Adipocyte (in vitro differentiated cells): ENCODE measurements at regions not wholly inside any gene's neighbourhood (a gene's known extent, or its start where the extent isn't known, plus 50 kb on each side); places are given as distances from the start of the nearest gene placed in this dataset.

Source experiments
- DNase-seq: peaks from one replicate; pipeline ENCODE4 v3.0.0-alpha.2; 2015; ENCODE audit warnings: low read depth
- H3K27me3 ChIP-seq: replicated peaks from 2 replicates; pipeline ENCODE4 v1.7.0; 2013; ENCODE audit warnings: mild to moderate bottlenecking, low read length, moderate library complexity; ENCODE audit not compliant: control insufficient read depth, insufficient read depth
- H3K36me3 ChIP-seq: 2 replicates; pipeline ENCODE4 v1.7.0; 2013; ENCODE audit warnings: low read length, mild to moderate bottlenecking, moderate library complexity; ENCODE audit not compliant: control insufficient read depth, insufficient read depth, severe bottlenecking
- H3K4me1 ChIP-seq: 2 replicates; pipeline ENCODE4 v1.7.0; 2013; ENCODE audit warnings: mild to moderate bottlenecking, low read length, moderate library complexity; ENCODE audit not compliant: control insufficient read depth, insufficient read depth
- H3K4me3 ChIP-seq: 2 replicates; pipeline ENCODE4 v1.7.0; 2013; ENCODE audit warnings: mild to moderate bottlenecking, low read length, moderate library complexity
- H3K9ac ChIP-seq: 2 replicates; pipeline ENCODE4 v1.7.0; 2013; ENCODE audit warnings: mild to moderate bottlenecking, low read length, moderate library complexity
- H3K9me3 ChIP-seq: 2 replicates; pipeline ENCODE4 v1.7.0; 2013; ENCODE audit warnings: mild to moderate bottlenecking, low read length, moderate library complexity; ENCODE audit not compliant: control insufficient read depth

DNA sequence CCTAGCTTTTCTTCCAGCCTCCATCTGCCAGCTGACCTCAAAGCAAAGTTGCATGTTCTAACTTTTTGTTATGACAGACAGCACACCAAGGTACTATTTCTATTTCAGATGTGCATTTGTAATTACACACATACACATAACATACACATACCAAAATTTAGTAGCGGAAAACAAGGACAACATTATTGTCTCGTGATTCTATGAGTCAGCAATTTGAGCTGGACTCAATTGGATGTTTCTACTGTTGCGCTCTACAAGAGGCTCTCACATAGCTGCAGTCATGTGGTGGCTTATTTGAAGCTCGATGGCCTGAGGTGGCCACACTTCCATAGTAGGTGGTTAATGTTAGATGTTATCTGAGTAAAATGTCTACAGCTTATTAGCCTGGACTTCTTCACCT is 1010.1 kb upstream of the B3GALT2 start:
- Histone ChIP-seq H3K9me3 (peaks cover 4% of the 10 kb centered on the region), H3K36me3 (no peaks in the 10 kb centered on the region), H3K4me1 (no peaks in the 10 kb centered on the region), H3K4me3 (no peak overlapping the region), H3K9ac (no peak overlapping the region), H3K27me3 (no peaks in the 10 kb centered on the region)
- no peak for DNase-seq

DNA sequence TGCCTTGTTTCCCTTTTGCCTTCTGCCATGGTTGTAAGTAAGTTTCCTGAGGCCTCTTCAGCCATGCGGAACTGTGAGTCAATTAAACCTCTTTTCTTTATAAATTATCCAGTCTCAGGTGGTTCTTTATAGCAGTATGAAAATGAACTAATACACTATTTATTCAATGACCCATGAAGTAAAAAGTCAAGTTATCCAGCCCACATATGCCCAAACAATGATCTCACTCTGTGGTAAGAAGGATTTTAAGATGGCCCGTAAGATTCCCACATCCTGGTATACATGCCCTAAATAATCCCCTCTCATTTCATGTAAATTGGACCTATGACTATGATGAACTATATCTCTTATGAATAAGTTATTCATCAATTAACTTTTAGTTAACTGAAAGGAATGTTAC is 1008.3 kb upstream of the B3GALT2 start:
- peaks cover 4% of the 10 kb centered on the region for H3K9me3 ChIP-seq
- DNase-seq, result no peak
- no peaks in the 10 kb centered on the region for H3K36me3 ChIP-seq
- no peak overlapping the region for H3K4me3 ChIP-seq
- H3K9ac ChIP-seq, result no peak overlapping the region
- no peaks in the 10 kb centered on the region for H3K4me1 ChIP-seq
- no peaks in the 10 kb centered on the region for H3K27me3 ChIP-seq

DNA sequence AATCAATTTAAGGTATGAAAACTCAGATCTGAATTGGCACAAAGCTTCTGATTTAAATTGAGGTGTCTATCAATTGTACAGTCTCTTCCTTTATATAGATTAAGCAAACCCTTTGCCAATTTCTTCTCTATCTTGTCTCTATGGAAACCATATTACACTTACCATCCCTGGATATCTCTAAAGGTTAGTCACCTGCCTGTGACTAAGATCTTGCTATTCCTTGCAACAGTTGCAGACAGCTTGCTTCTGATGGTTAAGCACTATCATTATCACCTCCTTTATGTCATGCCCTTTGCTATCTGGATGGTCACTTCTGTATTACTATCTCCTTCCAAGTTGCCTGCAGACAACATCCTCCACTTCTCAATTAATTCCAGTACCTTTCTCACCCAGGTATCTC is 998.6 kb upstream of the B3GALT2 start:
- no peaks in the 10 kb centered on the region for H3K4me1 ChIP-seq
- no peak overlapping the region for H3K4me3 ChIP-seq
- DNase-seq, result no peak
- no peaks in the 10 kb centered on the region for H3K36me3 ChIP-seq
- no peak overlapping the region for H3K9ac ChIP-seq
- peaks cover 4% of the 10 kb centered on the region for H3K9me3 ChIP-seq
- H3K27me3 ChIP-seq, result no peaks in the 10 kb centered on the region

DNA sequence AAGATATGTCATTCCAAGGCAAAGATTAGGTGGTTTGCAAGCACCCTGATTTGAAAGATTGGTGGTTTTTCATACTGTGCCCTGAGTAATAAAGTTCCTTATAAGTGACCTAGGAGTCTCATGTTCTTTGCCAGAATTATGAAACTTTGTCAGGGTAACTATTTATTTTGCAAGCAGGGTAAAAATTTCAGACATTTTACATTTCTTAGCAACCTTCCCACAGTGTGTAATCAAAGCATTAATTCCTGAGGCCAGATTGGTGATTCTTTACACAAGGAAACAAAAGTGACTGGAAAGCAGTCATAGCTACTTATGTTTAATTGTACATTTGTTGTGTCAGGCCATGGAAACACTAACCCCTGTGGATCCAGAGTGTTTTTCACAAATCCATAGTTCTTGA is 998.0 kb upstream of the B3GALT2 start:
- no peaks in the 10 kb centered on the region for H3K27me3 ChIP-seq
- DNase-seq, result peak; percentile 46
- no peaks in the 10 kb centered on the region for H3K4me1 ChIP-seq
- no peaks in the 10 kb centered on the region for H3K36me3 ChIP-seq
- peaks cover 4% of the 10 kb centered on the region for H3K9me3 ChIP-seq
- H3K4me3 ChIP-seq, result no peak overlapping the region
- H3K9ac ChIP-seq, result no peak overlapping the region

DNA sequence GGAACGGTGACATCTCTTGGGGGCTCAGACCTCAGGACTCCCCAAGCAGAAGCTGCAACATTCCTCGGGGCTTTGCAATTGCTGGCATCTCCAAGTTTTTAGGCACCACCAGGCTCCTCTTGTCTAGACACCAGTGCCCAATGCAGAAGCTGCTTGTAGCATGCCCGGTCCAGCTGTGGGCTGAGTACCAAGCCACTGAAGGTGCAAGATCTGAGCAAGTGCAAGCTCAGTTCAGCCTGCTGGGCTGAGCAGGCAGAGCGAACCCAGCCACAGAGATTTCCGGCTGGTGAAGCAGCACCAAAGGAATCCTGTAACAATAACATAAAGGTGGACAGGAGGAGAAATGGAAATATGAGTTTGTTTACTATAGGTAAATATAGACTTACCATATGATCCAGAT is 995.4 kb upstream of the B3GALT2 start:
- H3K27me3 ChIP-seq, result no peaks in the 10 kb centered on the region
- H3K36me3 ChIP-seq, result no peaks in the 10 kb centered on the region
- no peak for DNase-seq
- H3K9ac ChIP-seq, result no peak overlapping the region
- H3K4me3 ChIP-seq, result no peak overlapping the region
- H3K4me1 ChIP-seq, result no peaks in the 10 kb centered on the region
- H3K9me3 ChIP-seq, result peaks cover 4% of the 10 kb centered on the region

DNA sequence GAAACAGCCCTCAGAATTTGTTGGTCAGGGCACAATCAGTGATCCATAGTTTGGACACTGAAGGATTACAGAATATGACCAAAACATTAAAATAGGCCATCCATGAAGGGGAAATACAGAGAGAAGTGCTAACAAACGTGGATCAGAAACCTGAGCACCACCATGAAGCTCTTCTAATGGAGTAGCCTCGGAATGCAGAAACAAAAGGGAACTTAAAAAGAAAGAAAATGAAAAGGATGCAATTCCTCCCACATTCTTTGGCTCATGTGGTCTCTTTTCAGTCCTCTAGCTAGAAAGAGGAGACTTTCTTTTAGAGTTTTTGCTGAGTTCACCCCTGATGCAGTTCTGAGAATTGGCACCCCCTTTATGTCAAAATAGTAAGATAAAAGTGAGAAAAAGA is 989.8 kb upstream of the B3GALT2 start:
- H3K27me3 ChIP-seq, result no peaks in the 10 kb centered on the region
- H3K36me3 ChIP-seq, result no peaks in the 10 kb centered on the region
- peaks cover under 1% of the 10 kb centered on the region for H3K9me3 ChIP-seq
- H3K4me1 ChIP-seq, result no peaks in the 10 kb centered on the region
- DNase-seq, result no peak
- no peak overlapping the region for H3K9ac ChIP-seq
- H3K4me3 ChIP-seq, result no peak overlapping the region

DNA sequence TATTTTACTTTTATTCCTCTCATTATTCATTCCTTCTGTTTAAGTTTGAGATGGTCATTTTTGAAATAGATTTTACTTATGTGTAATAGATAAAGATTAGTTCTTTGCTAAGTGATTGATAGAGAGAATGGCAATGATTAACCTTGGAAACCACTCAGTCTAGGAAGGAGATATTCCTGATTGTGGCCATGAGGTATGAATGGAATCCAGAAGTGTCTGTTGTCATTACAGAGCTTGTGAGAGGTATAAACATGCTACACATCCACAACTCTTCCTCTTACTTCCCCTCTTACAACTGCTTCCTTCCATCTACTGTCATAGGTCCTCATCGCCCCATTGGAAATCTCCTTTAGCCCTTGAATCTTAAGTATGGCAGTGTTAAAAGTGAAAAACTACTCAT is 988.8 kb upstream of the B3GALT2 start:
- DNase-seq, result no peak
- Histone ChIP-seq H3K9ac (no peak overlapping the region), H3K4me1 (no peaks in the 10 kb centered on the region), H3K4me3 (no peak overlapping the region), H3K27me3 (no peaks in the 10 kb centered on the region), H3K9me3 (no peaks in the 10 kb centered on the region), H3K36me3 (no peaks in the 10 kb centered on the region)

DNA sequence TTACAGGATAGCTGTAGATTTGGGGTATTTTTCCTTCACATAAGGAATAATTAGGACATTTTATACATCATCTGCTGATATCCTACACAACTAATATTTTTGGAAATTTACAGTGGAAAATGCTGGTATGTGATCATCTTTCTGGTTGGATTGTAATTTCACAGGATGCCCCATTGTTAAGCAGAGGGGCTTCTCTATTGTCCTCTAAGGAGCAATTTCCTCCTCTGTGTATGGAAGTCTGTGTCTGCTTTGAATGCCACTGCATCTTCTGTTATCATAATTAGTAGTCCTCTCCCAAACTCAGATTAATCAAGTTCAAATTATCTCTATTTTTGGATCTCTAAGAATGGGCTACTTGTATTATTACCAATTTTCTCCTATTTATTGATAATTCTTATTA is 988.1 kb upstream of the B3GALT2 start:
- no peaks in the 10 kb centered on the region for H3K36me3 ChIP-seq
- no peak overlapping the region for H3K9ac ChIP-seq
- DNase-seq, result no peak
- no peaks in the 10 kb centered on the region for H3K27me3 ChIP-seq
- no peaks in the 10 kb centered on the region for H3K9me3 ChIP-seq
- no peaks in the 10 kb centered on the region for H3K4me1 ChIP-seq
- H3K4me3 ChIP-seq, result no peak overlapping the region

DNA sequence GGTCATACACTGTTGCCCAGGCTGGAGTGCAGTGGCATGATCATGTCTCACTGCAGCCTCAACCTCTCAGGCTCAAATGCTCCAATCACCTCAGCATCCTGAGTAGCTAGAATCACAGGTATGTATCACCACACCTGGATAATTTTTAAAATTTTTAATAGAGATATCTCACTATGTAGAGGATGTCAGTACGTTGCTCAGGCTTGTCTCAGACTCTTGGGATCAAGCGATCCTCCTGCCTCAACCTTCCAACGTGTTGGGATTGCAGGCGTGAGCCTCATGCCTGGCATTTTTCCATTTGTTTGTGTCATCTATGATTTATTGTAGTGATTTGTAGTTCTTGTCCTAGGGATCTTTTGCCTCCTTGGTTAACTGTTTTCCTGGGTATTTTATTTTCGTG is 985.2 kb upstream of the B3GALT2 start:
- H3K4me1 ChIP-seq, result no peaks in the 10 kb centered on the region
- H3K9me3 ChIP-seq, result no peaks in the 10 kb centered on the region
- H3K36me3 ChIP-seq, result no peaks in the 10 kb centered on the region
- no peak for DNase-seq
- H3K4me3 ChIP-seq, result no peak overlapping the region
- no peaks in the 10 kb centered on the region for H3K27me3 ChIP-seq
- H3K9ac ChIP-seq, result no peak overlapping the region

DNA sequence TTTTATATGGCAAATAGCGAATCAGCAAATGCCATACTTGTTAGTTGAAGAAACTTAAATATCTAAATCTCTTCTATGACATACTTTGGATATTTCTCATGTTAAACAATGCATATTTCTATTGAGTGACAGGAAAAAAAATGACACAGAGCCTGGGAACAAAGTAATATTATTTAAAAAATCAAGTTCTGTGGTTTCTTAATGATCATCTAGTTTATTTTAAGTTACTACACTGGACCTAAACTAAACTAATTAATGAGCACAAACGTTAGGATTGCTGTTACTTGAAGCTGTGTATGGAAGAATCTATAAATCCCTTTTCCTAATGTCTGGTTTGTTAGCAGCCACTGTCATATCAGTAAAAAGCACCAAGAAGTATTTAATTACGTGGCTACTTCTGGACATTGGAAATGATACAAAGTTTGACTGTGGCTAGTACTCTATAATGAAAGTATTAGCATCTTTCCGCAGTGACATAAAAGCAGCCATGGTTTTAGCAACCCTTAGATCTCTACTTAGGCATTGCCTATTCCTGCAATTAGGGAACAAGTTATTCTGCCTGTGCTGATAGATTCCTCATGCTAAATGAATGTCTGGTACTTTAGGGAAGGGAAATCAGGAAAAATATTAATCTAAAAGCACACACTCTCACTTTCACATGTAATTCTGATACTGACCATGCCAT is 981.7 kb upstream of the B3GALT2 start:
- Histone ChIP-seq H3K4me3 (no peak overlapping the region), H3K9ac (no peak overlapping the region), H3K9me3 (no peaks in the 10 kb centered on the region), H3K36me3 (no peaks in the 10 kb centered on the region), H3K4me1 (no peaks in the 10 kb centered on the region), H3K27me3 (no peaks in the 10 kb centered on the region)
- DNase-seq, result peak; percentile 43

DNA sequence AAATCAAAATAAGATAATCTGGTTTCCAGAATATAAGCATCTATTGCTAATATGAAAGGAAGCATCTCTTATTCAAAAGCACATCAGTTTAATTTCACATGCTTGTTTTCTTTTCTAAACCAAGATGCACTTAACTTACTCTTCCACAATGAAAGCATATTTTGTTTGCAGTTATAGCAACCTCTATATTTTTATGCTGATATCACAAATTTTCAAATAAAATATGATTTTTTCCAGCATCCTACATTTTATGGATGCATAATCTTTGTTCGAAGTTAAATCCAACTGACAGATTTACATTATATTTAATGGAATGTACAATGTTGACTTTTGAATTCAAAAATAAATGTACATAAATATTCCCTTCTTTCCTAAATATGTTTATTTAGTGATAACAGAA is 978.3 kb upstream of the B3GALT2 start:
- no peak overlapping the region for H3K9ac ChIP-seq
- H3K4me3 ChIP-seq, result no peak overlapping the region
- no peaks in the 10 kb centered on the region for H3K4me1 ChIP-seq
- no peaks in the 10 kb centered on the region for H3K27me3 ChIP-seq
- no peak for DNase-seq
- H3K36me3 ChIP-seq, result no peaks in the 10 kb centered on the region
- H3K9me3 ChIP-seq, result no peaks in the 10 kb centered on the region

DNA sequence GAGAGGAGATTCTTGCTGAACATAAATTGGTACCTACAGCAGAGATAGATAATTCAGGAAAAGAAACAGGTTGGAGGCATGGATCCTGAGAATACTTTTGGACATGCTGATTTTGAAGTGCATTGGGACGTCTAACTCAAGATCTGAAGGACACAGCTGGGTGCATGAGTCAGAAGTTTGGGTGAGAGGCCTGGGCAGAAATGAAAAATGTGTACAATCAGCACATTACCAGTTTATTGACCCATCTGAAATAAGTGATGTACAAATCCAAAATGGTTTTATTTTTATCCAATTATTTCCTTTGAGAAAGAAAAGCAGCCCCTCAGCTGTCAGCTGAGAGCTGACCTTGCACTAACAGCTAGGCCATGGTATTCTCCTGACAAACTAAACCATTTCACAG is 975.2 kb upstream of the B3GALT2 start:
- Histone ChIP-seq H3K4me3 (no peak overlapping the region), H3K36me3 (no peaks in the 10 kb centered on the region), H3K4me1 (no peaks in the 10 kb centered on the region), H3K27me3 (no peaks in the 10 kb centered on the region), H3K9me3 (peaks cover 10% of the 10 kb centered on the region), H3K9ac (no peak overlapping the region)
- DNase-seq, result peak; percentile 25
